ENCODE measurements at regions not wholly inside any gene's neighbourhood (a gene's known extent, or its start where the extent isn't known, plus 50 kb on each side); places are given as distances from the start of the nearest gene placed in this dataset.

DNA sequence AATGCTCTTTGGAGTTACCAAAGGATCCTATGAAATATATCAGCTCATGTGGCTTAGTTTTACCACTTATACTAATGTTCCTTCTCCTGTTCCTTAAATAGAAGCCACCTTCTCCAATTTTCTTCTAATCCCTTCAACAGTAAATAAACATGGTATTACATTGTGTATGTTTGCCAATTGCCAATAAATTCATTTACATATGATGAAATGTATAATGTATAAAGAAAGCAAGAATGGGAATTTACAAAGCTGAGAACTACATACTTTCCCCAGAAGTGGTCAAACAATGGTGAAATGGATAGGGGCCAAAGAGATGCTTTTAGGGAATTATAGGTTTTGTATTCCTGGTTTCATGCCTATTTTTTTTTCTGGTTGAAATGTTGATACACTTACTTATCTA is 894.2 kb upstream of the CRIM1 start:
- Histone ChIP-seq H3K9me3 (ENCODE audit: low read length) (no peaks in the 10 kb centered on the region), H4K20me1 (ENCODE audit: insufficient read depth) (no peaks in the 10 kb centered on the region), H3K79me2 (replicated peaks; ENCODE audit: insufficient read depth, low read length) (no peaks in the 10 kb centered on the region), H3K27me3 (ENCODE audit: insufficient read depth, low read depth, low read length) (peaks cover 45% of the 10 kb centered on the region), H3K9ac (ENCODE audit: low read length) (no peak overlapping the region), H3K27ac (ENCODE audit: low read length) (no peak overlapping the region), H3K4me2 (ENCODE audit: low read length) (no peak overlapping the region), H3F3A (ENCODE audit: insufficient read depth, low read length, poor library complexity, severe bottlenecking) (no peaks in the 10 kb centered on the region), H2AFZ (ENCODE audit: low read depth, low read length) (no peak overlapping the region), H3K9me2 (ENCODE audit: insufficient read depth, low read length) (no peaks in the 10 kb centered on the region), H3K36me3 (ENCODE audit: insufficient read depth, low read length) (no peaks in the 10 kb centered on the region), H3K4me3 (ENCODE audit: low read length) (no peak overlapping the region)
- TF ChIP-seq, protein P1, sequence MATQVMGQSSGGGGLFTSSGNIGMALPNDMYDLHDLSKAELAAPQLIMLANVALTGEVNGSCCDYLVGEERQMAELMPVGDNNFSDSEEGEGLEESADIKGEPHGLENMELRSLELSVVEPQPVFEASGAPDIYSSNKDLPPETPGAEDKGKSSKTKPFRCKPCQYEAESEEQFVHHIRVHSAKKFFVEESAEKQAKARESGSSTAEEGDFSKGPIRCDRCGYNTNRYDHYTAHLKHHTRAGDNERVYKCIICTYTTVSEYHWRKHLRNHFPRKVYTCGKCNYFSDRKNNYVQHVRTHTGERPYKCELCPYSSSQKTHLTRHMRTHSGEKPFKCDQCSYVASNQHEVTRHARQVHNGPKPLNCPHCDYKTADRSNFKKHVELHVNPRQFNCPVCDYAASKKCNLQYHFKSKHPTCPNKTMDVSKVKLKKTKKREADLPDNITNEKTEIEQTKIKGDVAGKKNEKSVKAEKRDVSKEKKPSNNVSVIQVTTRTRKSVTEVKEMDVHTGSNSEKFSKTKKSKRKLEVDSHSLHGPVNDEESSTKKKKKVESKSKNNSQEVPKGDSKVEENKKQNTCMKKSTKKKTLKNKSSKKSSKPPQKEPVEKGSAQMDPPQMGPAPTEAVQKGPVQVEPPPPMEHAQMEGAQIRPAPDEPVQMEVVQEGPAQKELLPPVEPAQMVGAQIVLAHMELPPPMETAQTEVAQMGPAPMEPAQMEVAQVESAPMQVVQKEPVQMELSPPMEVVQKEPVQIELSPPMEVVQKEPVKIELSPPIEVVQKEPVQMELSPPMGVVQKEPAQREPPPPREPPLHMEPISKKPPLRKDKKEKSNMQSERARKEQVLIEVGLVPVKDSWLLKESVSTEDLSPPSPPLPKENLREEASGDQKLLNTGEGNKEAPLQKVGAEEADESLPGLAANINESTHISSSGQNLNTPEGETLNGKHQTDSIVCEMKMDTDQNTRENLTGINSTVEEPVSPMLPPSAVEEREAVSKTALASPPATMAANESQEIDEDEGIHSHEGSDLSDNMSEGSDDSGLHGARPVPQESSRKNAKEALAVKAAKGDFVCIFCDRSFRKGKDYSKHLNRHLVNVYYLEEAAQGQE (IDR thresholded peaks at IDR 0.05; ENCODE audit: borderline replicate concordance), result no peak
- no peak for TF ChIP-seq SMC3 (conservative IDR thresholded peaks at IDR 0.05; ENCODE audit: poor library complexity)
- no peak for TF ChIP-seq EZH2 (IDR thresholded peaks at IDR 0.05; ENCODE audit: borderline replicate concordance, insufficient read depth, low read length, poor library complexity, severe bottlenecking)
- TF ChIP-seq RAD21 (conservative IDR thresholded peaks at IDR 0.05), result no peak
- no peak for TF ChIP-seq TAF1 (IDR thresholded peaks at IDR 0.05; ENCODE audit: low read depth)
- no peak for TF ChIP-seq MXI1 (conservative IDR thresholded peaks at IDR 0.05; ENCODE audit: poor library complexity, severe bottlenecking)
- no peak for TF ChIP-seq POLR2AphosphoS5 (IDR thresholded peaks at IDR 0.05)

DNA sequence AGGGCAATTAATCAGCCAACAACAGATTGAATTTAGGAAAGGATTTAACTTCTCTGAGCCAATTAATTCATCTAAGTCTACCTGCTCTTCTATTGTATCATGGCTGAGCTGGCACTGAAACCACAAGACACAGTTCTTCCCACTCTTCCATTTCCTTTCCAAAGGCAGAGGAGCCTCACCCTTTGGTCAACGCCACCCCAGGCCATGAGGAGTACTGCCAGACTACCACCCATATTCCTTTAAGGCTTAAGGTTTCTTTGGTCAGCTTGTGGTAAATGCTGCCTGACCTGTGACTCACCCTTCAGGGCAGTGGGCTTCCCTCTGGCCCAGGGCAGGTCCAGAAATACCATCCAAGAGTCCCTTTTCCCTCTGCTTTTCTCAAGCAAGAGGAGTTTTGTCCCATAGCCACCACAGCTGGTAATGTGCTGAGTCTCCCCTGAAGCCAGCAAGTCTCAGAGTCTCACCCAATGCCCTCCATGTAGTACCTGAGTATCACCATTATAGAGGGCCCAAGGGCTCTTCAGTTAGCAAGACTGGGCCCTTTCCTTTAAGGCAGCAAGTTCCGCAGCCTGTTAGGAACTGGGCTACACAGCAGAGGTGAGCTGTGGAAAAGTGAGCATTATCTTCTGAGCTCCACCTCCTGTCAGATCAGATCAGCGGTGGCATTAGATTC is 900.5 kb upstream of the CRIM1 start:
- Histone ChIP-seq H3K27ac (ENCODE audit: low read length) (no peak overlapping the region), H3K9ac (ENCODE audit: low read length) (no peak overlapping the region), H3K9me2 (ENCODE audit: insufficient read depth, low read length) (no peaks in the 10 kb centered on the region), H4K20me1 (ENCODE audit: insufficient read depth) (no peaks in the 10 kb centered on the region), H3K36me3 (ENCODE audit: insufficient read depth, low read length) (no peaks in the 10 kb centered on the region), H3K27me3 (ENCODE audit: insufficient read depth, low read depth, low read length) (no peaks in the 10 kb centered on the region), H2AFZ (ENCODE audit: low read depth, low read length) (no peak overlapping the region), H3K9me3 (ENCODE audit: low read length) (no peaks in the 10 kb centered on the region), H3K4me3 (ENCODE audit: low read length) (no peak overlapping the region), H3F3A (ENCODE audit: insufficient read depth, low read length, poor library complexity, severe bottlenecking) (no peaks in the 10 kb centered on the region), H3K4me2 (ENCODE audit: low read length) (no peak overlapping the region), H3K79me2 (replicated peaks; ENCODE audit: insufficient read depth, low read length) (no peaks in the 10 kb centered on the region)
- TF ChIP-seq SMC3 (conservative IDR thresholded peaks at IDR 0.05; ENCODE audit: poor library complexity) (no peak), MXI1 (conservative IDR thresholded peaks at IDR 0.05; ENCODE audit: poor library complexity, severe bottlenecking) (no peak), POLR2AphosphoS5 (IDR thresholded peaks at IDR 0.05) (no peak), RAD21 (conservative IDR thresholded peaks at IDR 0.05) (no peak), EZH2 (IDR thresholded peaks at IDR 0.05; ENCODE audit: borderline replicate concordance, insufficient read depth, low read length, poor library complexity, severe bottlenecking) (no peak), TAF1 (IDR thresholded peaks at IDR 0.05; ENCODE audit: low read depth) (no peak), EP300 (conservative IDR thresholded peaks at IDR 0.05; ENCODE audit: poor library complexity, severe bottlenecking) (no peak)
- TF ChIP-seq, protein P1 (IDR thresholded peaks at IDR 0.05; ENCODE audit: borderline replicate concordance), result no peak
- TF ChIP-seq, protein P2, sequence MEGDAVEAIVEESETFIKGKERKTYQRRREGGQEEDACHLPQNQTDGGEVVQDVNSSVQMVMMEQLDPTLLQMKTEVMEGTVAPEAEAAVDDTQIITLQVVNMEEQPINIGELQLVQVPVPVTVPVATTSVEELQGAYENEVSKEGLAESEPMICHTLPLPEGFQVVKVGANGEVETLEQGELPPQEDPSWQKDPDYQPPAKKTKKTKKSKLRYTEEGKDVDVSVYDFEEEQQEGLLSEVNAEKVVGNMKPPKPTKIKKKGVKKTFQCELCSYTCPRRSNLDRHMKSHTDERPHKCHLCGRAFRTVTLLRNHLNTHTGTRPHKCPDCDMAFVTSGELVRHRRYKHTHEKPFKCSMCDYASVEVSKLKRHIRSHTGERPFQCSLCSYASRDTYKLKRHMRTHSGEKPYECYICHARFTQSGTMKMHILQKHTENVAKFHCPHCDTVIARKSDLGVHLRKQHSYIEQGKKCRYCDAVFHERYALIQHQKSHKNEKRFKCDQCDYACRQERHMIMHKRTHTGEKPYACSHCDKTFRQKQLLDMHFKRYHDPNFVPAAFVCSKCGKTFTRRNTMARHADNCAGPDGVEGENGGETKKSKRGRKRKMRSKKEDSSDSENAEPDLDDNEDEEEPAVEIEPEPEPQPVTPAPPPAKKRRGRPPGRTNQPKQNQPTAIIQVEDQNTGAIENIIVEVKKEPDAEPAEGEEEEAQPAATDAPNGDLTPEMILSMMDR (IDR thresholded peaks at IDR 0.05; ENCODE audit: poor library complexity, severe bottlenecking), result no peak
